H1 (cell line): ENCODE measurements at regions not wholly inside any gene's neighbourhood (a gene's known extent, or its start where the extent isn't known, plus 50 kb on each side); places are given as distances from the start of the nearest gene placed in this dataset.

Source experiments
- BACH1 ChIP-seq: IDR thresholded peaks from 2 replicates; pipeline ENCODE4 v1.6.1; 2012; ENCODE audit warnings: low read length, improper control_type of control experiment
- CHD1 ChIP-seq: IDR thresholded peaks from 2 replicates; pipeline ENCODE4 v1.6.1; 2012; ENCODE audit warnings: low read depth, low read length, improper control_type of control experiment
- FOSL1 ChIP-seq: IDR thresholded peaks from 2 replicates; pipeline ENCODE4 v1.6.1; 2011; ENCODE audit warnings: mild to moderate bottlenecking, low read depth, low read length, moderate library complexity; ENCODE audit not compliant: insufficient read depth

- TF ChIP-seq FOSL1 (no peak), BACH1 (no peak), CHD1 (no peak)
- TF ChIP-seq, all 59 proteins: peak for 0
These were observed 57.7 kb upstream of the BNIP2 start (continued) for GRCh38 chr15:59746777-59747176.
